ENCODE measurements at regions not wholly inside any gene's neighbourhood (a gene's known extent, or its start where the extent isn't known, plus 50 kb on each side); places are given as distances from the start of the nearest gene placed in this dataset.
"Not testable (repeated sequence)": the region's sequence is repeated elsewhere in the genome, so short reads cannot be mapped to it uniquely, and the experiment has no call there.

- DNase-seq (ENCODE audit: low spot score), result peak; percentile 3
Measured at GRCh38 chr13:18238586-18238985, 943.0 kb downstream of the TUBA3C start.

- no peak for DNase-seq (ENCODE audit: low spot score)
Measured at GRCh38 chr13:18236528-18236815, 945.2 kb downstream of the TUBA3C start.

- DNase-seq (ENCODE audit: low spot score), result no peak
Measured at GRCh38 chr13:18235756-18236527, 945.7 kb downstream of the TUBA3C start.

- DNase-seq (ENCODE audit: low spot score), result no peak
Measured at GRCh38 chr13:18235172-18235571, 946.5 kb downstream of the TUBA3C start.

- DNase-seq (ENCODE audit: low spot score), result not testable (repeated sequence)
Measured at GRCh38 chr13:18234451-18234850, 947.2 kb downstream of the TUBA3C start.

GRCh38 chr13:18233783-18234299 is 947.8 kb downstream of the TUBA3C start:
- no peak for DNase-seq (ENCODE audit: low spot score)

GRCh38 chr13:18232994-18233782 is 948.4 kb downstream of the TUBA3C start:
- DNase-seq (ENCODE audit: low spot score), result no peak

GRCh38 chr13:18232298-18232993 is 949.2 kb downstream of the TUBA3C start:
- DNase-seq (ENCODE audit: low spot score), result no peak

GRCh38 chr13:18224411-18224810 is 957.2 kb downstream of the TUBA3C start:
- DNase-seq (ENCODE audit: low spot score), result not testable (repeated sequence)

GRCh38 chr13:18214689-18215088 is 966.9 kb downstream of the TUBA3C start:
- DNase-seq (ENCODE audit: low spot score), result not testable (repeated sequence)

- not testable (repeated sequence) for DNase-seq (ENCODE audit: low spot score)
Measured at GRCh38 chr13:18213511-18213910, 968.1 kb downstream of the TUBA3C start.

GRCh38 chr13:18212873-18213272 is 968.8 kb downstream of the TUBA3C start:
- peak; percentile 14 for DNase-seq (ENCODE audit: low spot score)

- peak; percentile 64 for DNase-seq (ENCODE audit: low spot score)
Measured at GRCh38 chr13:18211752-18212560, 969.7 kb downstream of the TUBA3C start.

GRCh38 chr13:18204614-18205178 is 976.9 kb downstream of the TUBA3C start:
- DNase-seq (ENCODE audit: low spot score), result not testable (repeated sequence)

GRCh38 chr13:18195365-18195678 is 986.3 kb downstream of the TUBA3C start:
- DNase-seq (ENCODE audit: low spot score), result not testable (repeated sequence)

GRCh38 chr13:18194631-18195364 is 986.8 kb downstream of the TUBA3C start:
- not testable (repeated sequence) for DNase-seq (ENCODE audit: low spot score)

GRCh38 chr13:18194104-18194503 is 987.5 kb downstream of the TUBA3C start:
- DNase-seq (ENCODE audit: low spot score), result not testable (repeated sequence)
